ENCODE measurements at regions not wholly inside any gene's neighbourhood (a gene's known extent, or its start where the extent isn't known, plus 50 kb on each side); places are given as distances from the start of the nearest gene placed in this dataset.

- no peak for DNase-seq
These were observed 650.1 kb upstream of the TSPY4 start for GRCh38 chrY:8687154-8687553.

- no peak for DNase-seq
These were observed 646.2 kb upstream of the TSPY4 start for GRCh38 chrY:8690901-8691685.

- no peak for DNase-seq
These were observed 638.7 kb upstream of the TSPY4 start for GRCh38 chrY:8698571-8698970.

GRCh38 chrY:8705636-8706300, 631.5 kb upstream of the TSPY4 start:
- no peak for DNase-seq

GRCh38 chrY:8712296-8712695, 625.0 kb upstream of the TSPY4 start:
- DNase-seq = no peak

GRCh38 chrY:8715226-8715625, 622.0 kb upstream of the TSPY4 start:
- no peak for DNase-seq

- DNase-seq = peak in 1 of 2 donors; percentile 0
These were observed 610.6 kb upstream of the TSPY4 start for GRCh38 chrY:8726616-8727015.

GRCh38 chrY:8729971-8730370, 607.3 kb upstream of the TSPY4 start:
- no peak for DNase-seq

GRCh38 chrY:8741343-8742069, 595.8 kb upstream of the TSPY4 start:
- no peak for DNase-seq

GRCh38 chrY:8764184-8764583, 573.1 kb upstream of the TSPY4 start:
- DNase-seq = no peak

GRCh38 chrY:8781184-8781890, 555.9 kb upstream of the TSPY4 start:
- DNase-seq = no peak

GRCh38 chrY:8794561-8794960, 542.7 kb upstream of the TSPY4 start:
- DNase-seq = no peak

GRCh38 chrY:8804317-8804716, 532.9 kb upstream of the TSPY4 start:
- no peak for DNase-seq

GRCh38 chrY:8807648-8808408, 529.4 kb upstream of the TSPY4 start:
- DNase-seq = no peak

GRCh38 chrY:8808611-8809010, 528.7 kb upstream of the TSPY4 start:
- DNase-seq = no peak

- DNase-seq = no peak
These were observed 528.2 kb upstream of the TSPY4 start for GRCh38 chrY:8809076-8809475.

GRCh38 chrY:8814143-8814542, 523.1 kb upstream of the TSPY4 start:
- no peak for DNase-seq

GRCh38 chrY:8815616-8816015, 521.6 kb upstream of the TSPY4 start:
- DNase-seq = no peak

- no peak for DNase-seq
These were observed 517.2 kb upstream of the TSPY4 start for GRCh38 chrY:8820032-8820431.

- no peak for DNase-seq
These were observed 516.2 kb upstream of the TSPY4 start for GRCh38 chrY:8821106-8821505.

- DNase-seq = no peak
These were observed 485.0 kb upstream of the TSPY4 start for GRCh38 chrY:8852278-8852677.

- no peak for DNase-seq
These were observed 448.9 kb upstream of the TSPY4 start for GRCh38 chrY:8888371-8888770.
